Keratinocyte (primary cell): ENCODE measurements at regions not wholly inside any gene's neighbourhood (a gene's known extent, or its start where the extent isn't known, plus 50 kb on each side); places are given as distances from the start of the nearest gene placed in this dataset.

Source experiments
- CTCF ChIP-seq, 3 experiments: IDR thresholded peaks in 1 of 3; conservative IDR thresholded peaks in 1 of 3; optimal IDR thresholded peaks in 1 of 3; 2 replicates in 2 of 3; 3 replicates in 1 of 3; pipeline versions ENCODE3 to v1.5.1; 2011; ENCODE audit warnings: low read length in 3 of 3, mild to moderate bottlenecking in 3 of 3, moderate library complexity in 2 of 3, control low read depth in 1 of 3, inconsistent platforms in 1 of 3; ENCODE audit not compliant: insufficient read depth in 2 of 3; ENCODE audit errors: extremely low read depth in 1 of 3
- EZH2 ChIP-seq: IDR thresholded peaks from one replicate; pipeline ENCODE4 v1.6.1; 2012; ENCODE audit warnings: inconsistent platforms, mild to moderate bottlenecking, low read length, moderate library complexity

- no peak for TF ChIP-seq CTCF (optimal IDR thresholded peaks at IDR 0.05 in 1 of 3, IDR thresholded peaks at IDR 0.05 in 1 of 3, conservative IDR thresholded peaks at IDR 0.05 in 1 of 3; ENCODE audit: extremely low read depth in 1 of 3, insufficient read depth in 2 of 3, low read length in 3 of 3)
- TF ChIP-seq EZH2: no peak
These were observed 70.3 kb downstream of the MAP10 start for GRCh38 chr1:232875536-232875935.
